B cell (primary cell): ENCODE measurements at regions not wholly inside any gene's neighbourhood (a gene's known extent, or its start where the extent isn't known, plus 50 kb on each side); places are given as distances from the start of the nearest gene placed in this dataset.

ENCODE experiments used
- CTCF ChIP-seq: fragments of 200-600 bp; IDR thresholded peaks from one replicate; pipeline ENCODE4 v1.8.0; 2022; ENCODE audit warnings: antibody characterized with exemption, mild to moderate bottlenecking
- EZH2 ChIP-seq: IDR thresholded peaks from 2 replicates; pipeline ENCODE4 v1.6.1; 2012; ENCODE audit warnings: borderline replicate concordance, low read depth, mild to moderate bottlenecking, moderate library complexity, low read length; ENCODE audit not compliant: insufficient read depth, poor library complexity, severe bottlenecking

DNA sequence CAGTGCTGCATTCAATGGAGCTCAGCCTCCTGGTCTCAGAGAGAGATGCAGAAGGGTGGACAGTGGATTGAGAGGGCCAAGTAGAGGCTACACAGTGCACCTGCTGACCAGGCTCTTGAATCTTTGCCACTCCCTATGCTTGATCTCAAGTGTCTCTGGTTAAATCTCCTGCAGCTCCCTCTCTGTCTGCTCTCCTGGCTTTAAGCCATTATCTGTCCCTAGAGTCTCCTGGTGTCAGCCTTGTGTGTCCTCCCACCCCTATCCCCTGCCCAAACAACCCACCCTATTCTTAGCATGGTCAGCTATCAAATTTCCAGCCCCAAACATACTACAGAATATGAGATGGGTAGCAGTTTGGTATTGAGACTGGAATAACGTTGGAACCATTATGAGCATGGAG is 479.3 kb upstream of the CELF2 start:
- TF ChIP-seq CTCF (no peak), EZH2 (no peak)
